Right cardiac atrium (tissue), 5 donors: ENCODE measurements at regions not wholly inside any gene's neighbourhood (a gene's known extent, or its start where the extent isn't known, plus 50 kb on each side); places are given as distances from the start of the nearest gene placed in this dataset.

Experiments used
- ATAC-seq, 2 donors: fragments of 200-7000 bp; cut with Tn5 transposase; one replicate each; pipeline versions ENCODE4 v1.8.0 to v1.9.1; 2020; ENCODE audit warnings: moderate library complexity in 2 of 2, mild to moderate bottlenecking in 1 of 2
- DNase-seq, 3 donors: peaks; one replicate each; pipeline ENCODE4 v3.0.0-alpha.2; 2020
- H3K27ac ChIP-seq: one replicate; pipeline ENCODE4 v1.5.1; 2013; ENCODE audit warnings: mild to moderate bottlenecking, low read length, control low read depth, moderate library complexity
- H3K27me3 ChIP-seq: one replicate; pipeline ENCODE4 v1.6.1; 2013; ENCODE audit not compliant: control insufficient read depth, insufficient read depth
- H3K4me1 ChIP-seq: one replicate; pipeline ENCODE4 v1.6.1; 2013; ENCODE audit warnings: low read length; ENCODE audit not compliant: control insufficient read depth, insufficient read depth
- H3K4me3 ChIP-seq: one replicate; pipeline ENCODE4 v1.5.1; 2013; ENCODE audit warnings: low read length, control low read depth
- H3K9me3 ChIP-seq: one replicate; pipeline ENCODE4 v1.6.1; 2013; ENCODE audit warnings: low read length; ENCODE audit not compliant: control insufficient read depth
- WGBS: extraction: QIAGEN DNeasy Blood & Tissue Kit; methylation state at CpG from one replicate; pipeline ENCODE4 v1.1.7; 2013; 5-methylcytosine and 5-hydroxymethylcytosine counted together
- intact Hi-C, 4 donors: fragments of 100-400 bp; cut with DNase I; formaldehyde crosslinking; loops; one replicate each; pipeline versions ENCODE4 v1.11.0 to v1.14.0; 2022 to 2023
- donor health status: healthy with polysubstance abuse.
- donor health status: DM: no; HTN: yes; CAD: no.
- donor health status: DM: no; HTN: no; CAD: no.
- donor health status: DM: no; HTN: yes; CAD: no; lungs with severe emphysema.
- donor health status: DM: yes; HTN: yes; CAD: no.

DNA sequence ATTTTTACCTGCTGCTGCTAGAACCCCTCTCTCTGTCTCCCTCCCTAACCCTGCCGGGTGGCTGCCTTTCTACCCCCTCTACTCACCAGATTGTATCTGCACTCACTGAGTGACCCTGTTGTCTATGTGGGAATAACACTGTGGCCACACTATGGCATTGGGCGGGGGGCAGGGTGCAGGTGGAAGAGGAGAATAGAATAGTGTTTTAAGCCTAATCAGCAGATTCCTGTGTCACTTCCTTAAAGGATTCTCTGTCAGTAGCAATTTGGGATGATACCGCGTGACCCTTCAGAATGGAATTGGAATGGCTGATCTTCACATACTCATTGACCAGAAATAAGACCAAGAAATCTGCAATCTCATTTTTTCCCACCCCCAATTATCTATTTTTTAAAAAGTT lies 67.1 kb upstream of the ANKRD1 start:
- Histone ChIP-seq H3K4me1 (peaks cover 6% of the 10 kb centered on the region), H3K4me3 (no peak overlapping the region), H3K27me3 (no peaks in the 10 kb centered on the region), H3K27ac (no peak overlapping the region), H3K9me3 (no peaks in the 10 kb centered on the region)
- DNase-seq, result no peak
- intact Hi-C loops, result loop anchor here in 1 of 4 donors (5.0 kb wide), 1 partner anchor 66 kb away; the partner anchor contains the start of gene ANKRD1
- 93% methylated on average over 4 of the region's 4 CpGs for WGBS
- ATAC-seq, result no peak

DNA sequence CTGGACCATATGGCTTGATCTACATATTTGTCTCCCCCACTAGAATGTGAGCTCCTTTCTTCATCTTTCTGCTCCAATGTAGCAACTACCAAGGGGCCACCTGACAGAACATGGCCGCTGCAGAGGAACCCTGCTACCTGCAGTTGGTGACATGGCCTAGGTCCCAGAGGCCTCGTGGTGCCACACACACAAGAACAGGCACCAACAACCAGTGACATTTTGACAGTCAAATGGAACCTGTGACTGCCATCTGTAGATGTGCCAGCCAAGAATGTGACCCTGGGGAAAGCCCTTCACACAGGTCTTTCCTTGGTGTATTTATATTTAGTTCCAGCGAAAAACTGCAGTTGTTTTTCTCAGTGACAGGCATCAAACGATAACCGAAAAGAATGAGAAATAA lies 67.9 kb upstream of the ANKRD1 start:
- H3K4me1 ChIP-seq, result peaks cover 6% of the 10 kb centered on the region
- H3K9me3 ChIP-seq, result no peaks in the 10 kb centered on the region
- 64% methylated on average over 5 of the region's 5 CpGs for WGBS
- intact Hi-C loops, result loop anchor here in 1 of 4 donors (5.0 kb wide), 1 partner anchor 67 kb away; the partner anchor contains the start of gene ANKRD1
- DNase-seq (no peak), ATAC-seq (peak in 1 of 2 donors; percentile 33)
- H3K27ac ChIP-seq, result peak overlapping the region; percentile 83
- no peak overlapping the region for H3K4me3 ChIP-seq
- no peaks in the 10 kb centered on the region for H3K27me3 ChIP-seq

DNA sequence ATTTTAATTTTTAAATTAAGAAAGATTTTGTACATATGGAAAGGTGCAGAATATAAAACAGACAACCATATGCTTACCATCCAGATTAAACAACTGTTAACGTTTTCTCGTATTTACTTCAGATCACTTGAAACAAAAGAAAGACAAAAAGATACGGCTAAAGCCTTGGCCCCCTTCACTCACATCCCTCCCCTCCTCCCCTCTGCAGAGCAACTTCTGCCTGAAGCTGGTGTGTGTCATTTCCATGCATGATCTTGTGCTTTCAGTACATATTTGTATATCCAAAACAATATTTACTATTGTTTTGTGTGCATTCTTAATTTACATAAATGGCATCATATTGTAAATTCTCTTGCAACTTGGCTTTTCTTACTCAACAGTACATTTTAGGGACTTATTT lies 68.5 kb upstream of the ANKRD1 start:
- Histone ChIP-seq H3K4me3 (no peak overlapping the region), H3K4me1 (peaks cover 2% of the 10 kb centered on the region), H3K27ac (no peak overlapping the region), H3K9me3 (no peaks in the 10 kb centered on the region), H3K27me3 (no peaks in the 10 kb centered on the region)
- ATAC-seq (no peak), DNase-seq (no peak)
- intact Hi-C loops, result loop anchor here in 1 of 4 donors (5.0 kb wide), 1 partner anchor 67 kb away; the partner anchor contains the start of gene ANKRD1
- 70% methylated on average over 3 of the region's 3 CpGs for WGBS

DNA sequence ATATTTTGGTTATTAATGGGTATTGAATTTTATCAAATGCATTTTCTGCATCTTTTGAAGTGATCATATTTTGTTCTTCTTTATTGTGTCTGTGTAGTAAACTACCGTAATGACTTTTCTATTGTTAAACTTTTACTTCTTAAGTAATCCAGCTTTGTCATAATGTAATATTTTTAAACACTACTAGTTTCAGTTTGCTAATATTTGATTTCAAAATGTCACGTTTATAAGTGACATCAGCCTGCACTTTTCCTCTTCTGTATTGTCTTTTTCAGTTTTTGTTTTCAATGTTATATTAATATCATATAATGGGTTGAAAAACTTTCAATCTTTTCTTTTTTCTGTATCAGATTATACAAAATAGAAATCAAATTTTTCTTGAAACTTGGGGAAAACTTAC lies 71.6 kb upstream of the ANKRD1 start:
- ATAC-seq, result no peak
- intact Hi-C loops, result no loop called here
- WGBS, result 60% methylated on average over 2 of the region's 2 CpGs

DNA sequence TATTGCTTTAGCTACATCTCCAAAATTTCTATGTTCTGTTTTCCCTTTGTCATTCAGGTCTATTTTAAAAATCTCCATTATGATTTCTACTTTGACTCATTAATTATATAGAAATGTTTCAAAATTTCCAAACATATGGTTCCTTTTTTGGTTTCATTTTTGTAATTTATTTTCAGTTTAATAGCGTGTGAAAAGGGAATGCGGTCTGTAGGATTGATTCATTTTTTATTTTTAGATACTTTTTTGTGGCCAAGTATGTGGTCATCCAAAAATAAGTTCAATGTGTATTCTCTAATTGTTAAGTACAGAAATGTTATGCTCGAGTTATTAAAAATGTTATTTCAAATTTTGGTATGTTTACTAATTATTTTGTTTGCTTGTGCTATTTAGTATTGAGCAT lies 72.5 kb upstream of the ANKRD1 start:
- ATAC-seq, result no peak
- Histone ChIP-seq H3K9me3 (no peaks in the 10 kb centered on the region), H3K4me3 (no peak overlapping the region), H3K27ac (no peak overlapping the region), H3K27me3 (no peaks in the 10 kb centered on the region), H3K4me1 (no peaks in the 10 kb centered on the region)
- no peak for DNase-seq
- intact Hi-C loops, result no loop called here
- 26% methylated on average over 3 of the region's 3 CpGs for WGBS

More for the DNA sequence above, 71.6 kb upstream of the ANKRD1 start:
- Histone ChIP-seq H3K4me3 (no peak overlapping the region), H3K9me3 (no peaks in the 10 kb centered on the region), H3K27me3 (no peaks in the 10 kb centered on the region), H3K27ac (no peak overlapping the region), H3K4me1 (no peaks in the 10 kb centered on the region)
- no peak for DNase-seq

DNA sequence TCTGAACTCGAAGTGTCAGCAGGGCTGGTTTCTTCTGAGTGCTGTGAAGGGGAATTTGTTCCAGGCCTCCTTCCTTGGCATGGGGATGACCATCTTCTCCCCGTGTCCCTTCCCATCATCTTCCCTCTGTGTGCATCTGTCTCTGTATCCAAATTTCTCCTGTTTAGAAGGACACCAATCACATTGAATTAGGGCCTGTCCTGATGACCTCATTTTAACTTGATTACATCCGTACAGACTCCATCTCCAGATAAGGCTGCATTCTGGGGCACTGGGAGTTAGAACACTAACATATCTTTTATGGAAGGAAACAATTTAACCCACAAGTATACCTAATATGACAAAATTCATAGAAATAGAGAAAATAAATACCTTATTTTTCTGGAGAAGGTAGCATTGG lies 76.8 kb upstream of the ANKRD1 start:
- Histone ChIP-seq H3K4me1 (no peaks in the 10 kb centered on the region), H3K27ac (no peak overlapping the region), H3K4me3 (no peak overlapping the region), H3K27me3 (no peaks in the 10 kb centered on the region), H3K9me3 (no peaks in the 10 kb centered on the region)
- WGBS, result 48% methylated on average over 3 of the region's 3 CpGs
- DNase-seq (no peak), ATAC-seq (no peak)
- intact Hi-C loops, result no loop called here

DNA sequence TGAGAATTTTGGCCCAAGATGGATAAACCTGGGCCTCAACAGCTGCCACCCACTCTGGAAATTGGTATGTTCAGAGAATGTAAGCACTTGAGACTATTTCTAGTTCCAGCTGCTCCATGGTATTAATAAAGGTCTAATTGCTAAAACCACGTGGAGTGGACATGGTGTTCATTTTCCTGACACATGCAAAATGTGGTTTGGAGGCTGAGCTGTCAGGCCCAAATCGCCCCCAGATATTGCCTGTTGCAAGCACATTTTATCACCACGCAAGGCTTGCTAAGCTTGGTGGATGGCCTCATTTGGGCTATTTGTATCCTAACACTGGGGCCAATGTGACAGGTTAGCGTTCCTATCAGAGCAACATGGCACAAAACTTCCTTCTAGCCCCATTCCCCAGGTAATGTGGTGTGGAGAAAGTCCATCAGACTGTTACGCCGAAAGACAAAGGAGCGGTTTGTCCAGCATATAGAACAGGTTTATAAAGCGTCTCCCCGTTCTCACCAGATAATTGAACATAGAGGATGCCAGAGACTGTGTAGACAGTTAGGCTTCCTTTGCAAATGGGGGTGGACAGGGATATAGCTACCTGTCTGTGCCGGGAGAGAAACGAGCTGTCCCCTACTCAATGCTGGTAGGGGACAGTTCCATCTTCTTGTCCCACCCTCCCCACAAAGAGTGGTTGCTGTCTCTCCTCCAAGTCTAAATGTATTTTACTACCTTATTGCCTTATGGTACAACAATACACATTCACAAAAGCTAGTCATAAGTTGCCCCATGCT lies 78.0 kb upstream of the ANKRD1 start:
- intact Hi-C loops, result no loop called here
- H3K9me3 ChIP-seq, result no peaks in the 10 kb centered on the region
- H3K27ac ChIP-seq, result no peak overlapping the region
- ATAC-seq, result peak; percentile 11 to 20
- H3K4me3 ChIP-seq, result no peak overlapping the region
- H3K4me1 ChIP-seq, result peaks cover 2% of the 10 kb centered on the region
- WGBS, result 82% methylated on average over 11 of the region's 11 CpGs
- no peaks in the 10 kb centered on the region for H3K27me3 ChIP-seq
- DNase-seq, result no peak

DNA sequence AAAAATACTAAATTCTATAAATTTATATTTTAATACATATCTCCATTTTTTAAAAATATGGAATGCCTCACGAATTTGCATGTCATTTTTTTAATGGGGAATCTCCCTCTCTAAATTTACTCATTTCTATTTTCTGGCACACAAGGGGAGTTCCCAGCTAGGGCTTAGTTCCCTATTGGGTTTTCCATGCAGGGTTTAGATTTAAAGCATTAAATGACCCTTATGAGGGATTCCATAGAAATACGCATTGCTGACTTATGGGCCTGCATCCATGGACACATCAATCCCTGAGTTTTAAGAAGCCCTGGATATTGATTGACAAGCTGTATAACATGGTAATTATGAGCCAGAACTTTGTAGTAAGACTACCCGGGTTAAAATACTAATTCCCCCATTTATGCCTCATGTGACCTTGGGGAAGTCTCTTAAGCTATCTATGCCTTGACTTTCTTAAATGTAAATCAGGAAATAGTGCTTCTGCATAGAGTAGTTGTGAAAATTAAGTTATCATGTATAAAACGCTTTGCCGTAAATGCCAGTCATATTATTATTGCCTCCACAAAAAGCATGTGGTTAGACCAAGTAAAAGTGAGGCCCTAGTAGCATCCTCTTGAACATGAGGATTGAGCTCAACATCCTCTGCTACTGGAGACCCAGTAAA lies 78.8 kb upstream of the ANKRD1 start:
- Histone ChIP-seq H3K27me3 (no peaks in the 10 kb centered on the region), H3K4me3 (no peak overlapping the region), H3K4me1 (peaks cover 2% of the 10 kb centered on the region), H3K27ac (no peak overlapping the region), H3K9me3 (no peaks in the 10 kb centered on the region)
- intact Hi-C loops, result loop anchor here in 2 of 4 donors (10.0 kb wide), 2 partner anchors 245 to 255 kb away; no protein-coding TSS in a partner anchor
- 83% methylated on average over 5 of the region's 5 CpGs for WGBS
- ATAC-seq (no peak), DNase-seq (no peak)

DNA sequence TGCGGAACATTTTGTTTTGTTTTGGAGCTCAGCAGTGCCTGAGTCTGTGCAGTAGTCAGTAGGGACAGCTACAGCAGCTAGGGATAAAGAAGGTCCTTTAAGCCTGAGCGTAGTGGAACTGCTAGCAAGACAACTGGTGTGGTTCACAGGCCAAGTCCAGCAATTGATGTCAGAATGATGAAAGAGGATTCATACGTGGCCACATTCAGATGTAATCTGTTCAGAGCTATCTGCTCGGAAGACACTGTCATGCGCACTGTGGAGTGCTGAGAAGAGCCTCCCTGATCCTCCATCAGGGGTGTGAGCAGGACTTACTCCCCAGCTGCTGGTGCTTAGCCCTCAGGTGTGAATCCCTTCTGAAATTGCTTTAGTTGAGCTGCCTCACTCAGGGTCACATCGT lies 79.6 kb upstream of the ANKRD1 start:
- ATAC-seq (peak in 1 of 2 donors; percentile 32), DNase-seq (no peak)
- Histone ChIP-seq H3K27ac (peak overlapping the region; percentile 63), H3K27me3 (no peaks in the 10 kb centered on the region), H3K4me3 (no peak overlapping the region), H3K4me1 (peaks cover 2% of the 10 kb centered on the region), H3K9me3 (no peaks in the 10 kb centered on the region)
- intact Hi-C loops, result loop anchor here in 2 of 4 donors (10.0 kb wide), 2 partner anchors 244 to 254 kb away; no protein-coding TSS in a partner anchor
- WGBS, result 80% methylated on average over 6 of the region's 6 CpGs

DNA sequence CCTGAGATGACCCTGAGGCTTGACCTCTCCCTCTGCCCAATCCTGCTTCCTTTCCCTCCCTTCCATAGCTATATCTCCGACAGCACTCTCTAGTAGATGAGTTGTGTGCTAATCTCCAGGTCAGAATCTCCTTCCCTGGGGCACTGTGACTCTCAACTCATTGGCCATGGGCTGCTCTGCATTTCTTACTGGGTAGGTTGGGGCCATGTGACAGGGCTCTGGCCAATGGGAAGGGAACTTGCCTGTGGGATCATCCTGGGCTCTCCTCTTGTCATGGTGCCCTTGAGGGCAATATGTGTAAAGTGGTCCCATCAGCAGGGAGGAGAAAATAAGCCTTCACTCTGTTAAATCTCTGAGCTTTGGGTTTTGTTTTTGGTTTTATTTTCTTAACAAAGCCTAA lies 80.1 kb upstream of the ANKRD1 start:
- peaks cover 2% of the 10 kb centered on the region for H3K4me1 ChIP-seq
- intact Hi-C loops, result loop anchor here in 2 of 4 donors (10.0 kb wide), 2 partner anchors 244 to 254 kb away; no protein-coding TSS in a partner anchor
- DNase-seq, result no peak
- WGBS, result 81% methylated on average over 1 of the region's 1 CpG
- ATAC-seq, result peak in 1 of 2 donors; percentile 13
- H3K9me3 ChIP-seq, result no peaks in the 10 kb centered on the region
- no peak overlapping the region for H3K4me3 ChIP-seq
- H3K27ac ChIP-seq, result no peak overlapping the region
- no peaks in the 10 kb centered on the region for H3K27me3 ChIP-seq

DNA sequence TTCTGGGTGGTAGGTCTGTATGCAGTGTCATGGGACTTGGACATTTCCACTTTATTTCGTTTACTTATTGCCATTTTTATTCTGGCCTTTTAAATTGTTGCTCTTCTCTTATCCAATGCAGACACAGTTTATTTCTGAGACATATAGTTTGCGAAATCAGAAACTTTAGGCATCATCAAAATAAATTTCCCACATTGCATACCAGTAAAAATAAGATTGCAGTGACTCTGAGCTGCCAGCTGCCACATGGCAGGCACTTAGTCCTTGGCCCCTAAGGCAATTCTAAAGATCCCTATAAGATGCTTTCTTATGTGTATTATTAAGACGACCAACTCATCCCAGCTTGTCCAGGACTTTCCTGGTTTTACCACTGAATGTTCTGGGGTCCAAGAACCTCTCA lies 81.8 kb upstream of the ANKRD1 start:
- intact Hi-C loops, result loop anchor here in 2 of 4 donors (10.0 kb wide), 2 partner anchors 242 to 252 kb away; no protein-coding TSS in a partner anchor
- ATAC-seq, result no peak
- no peaks in the 10 kb centered on the region for H3K9me3 ChIP-seq
- no peak for DNase-seq
- H3K4me3 ChIP-seq, result no peak overlapping the region
- peaks cover 2% of the 10 kb centered on the region for H3K4me1 ChIP-seq
- WGBS, result 75% methylated on average over 3 of the region's 3 CpGs
- H3K27me3 ChIP-seq, result no peaks in the 10 kb centered on the region
- no peak overlapping the region for H3K27ac ChIP-seq
